Fibroblast of lung (primary cell): ENCODE measurements at regions not wholly inside any gene's neighbourhood (a gene's known extent, or its start where the extent isn't known, plus 50 kb on each side); places are given as distances from the start of the nearest gene placed in this dataset.

Source experiments
- DNase-seq, 2 donors: peaks; one replicate each; pipeline versions ENCODE4 v3.0.0 to v3.0.0-alpha.2; 2010; ENCODE audit warnings: low read depth in 2 of 2
- H2AFZ ChIP-seq: 2 replicates; pipeline ENCODE4 v1.5.1; 2012; ENCODE audit warnings: low read length, control low read depth, inconsistent platforms
- H3K27ac ChIP-seq: 2 replicates; pipeline ENCODE4 v1.5.1; 2011; ENCODE audit warnings: low read length, control low read depth; ENCODE audit not compliant: insufficient read depth
- H3K27me3 ChIP-seq: 2 replicates; pipeline ENCODE4 v1.5.1; 2011; ENCODE audit warnings: mild to moderate bottlenecking, low read length; ENCODE audit not compliant: control insufficient read depth, insufficient read depth
- H3K36me3 ChIP-seq: 2 replicates; pipeline ENCODE4 v1.5.1; 2011; ENCODE audit warnings: low read length; ENCODE audit not compliant: control insufficient read depth, insufficient read depth
- H3K4me1 ChIP-seq: 2 replicates; pipeline ENCODE4 v1.5.1; 2011; ENCODE audit warnings: low read length; ENCODE audit not compliant: control insufficient read depth, insufficient read depth; ENCODE audit errors: extremely low read depth
- H3K4me2 ChIP-seq: 2 replicates; pipeline ENCODE4 v1.5.1; 2011; ENCODE audit warnings: low read length, control low read depth; ENCODE audit not compliant: insufficient read depth; ENCODE audit errors: extremely low read depth
- H3K4me3 ChIP-seq, 4 experiments: fragments of 200-600 bp in 1 of 4; sonication (generic) in 1 of 4; replicated peaks in 1 of 4; 2 replicates each; pipeline ENCODE4 v1.5.1; 2011 to 2016; ENCODE audit warnings: low read length in 4 of 4, low read depth in 3 of 4, mild to moderate bottlenecking in 3 of 4, control low read depth in 2 of 4, inconsistent platforms in 1 of 4, mixed read lengths in 1 of 4; ENCODE audit not compliant: insufficient read depth in 1 of 4; ENCODE audit errors: control extremely low read depth in 1 of 4
- H3K79me2 ChIP-seq: 2 replicates; pipeline ENCODE4 v1.5.1; 2012; ENCODE audit warnings: mild to moderate bottlenecking, low read length, inconsistent platforms; ENCODE audit not compliant: control insufficient read depth, insufficient read depth
- H3K9ac ChIP-seq: 2 replicates; pipeline ENCODE4 v1.5.1; 2011; ENCODE audit warnings: mild to moderate bottlenecking, low read length, control low read depth; ENCODE audit not compliant: insufficient read depth
- H3K9me3 ChIP-seq: 2 replicates; pipeline ENCODE4 v1.5.1; 2012; ENCODE audit warnings: low read depth, low read length; ENCODE audit not compliant: control insufficient read depth, insufficient read depth
- H4K20me1 ChIP-seq: 2 replicates; pipeline ENCODE4 v1.5.1; 2011; ENCODE audit warnings: low read length; ENCODE audit not compliant: control insufficient read depth, insufficient read depth; ENCODE audit errors: extremely low read depth
- CTCF ChIP-seq, 2 donors: IDR thresholded peaks in 1 of 2; conservative IDR thresholded peaks in 1 of 2; 1 replicate in 1 of 2; 2 replicates in 1 of 2; pipeline ENCODE4 v1.5.1; 2011 to 2012; ENCODE audit warnings: low read length in 2 of 2, control low read depth in 1 of 2, inconsistent platforms in 1 of 2, low read depth in 1 of 2, mild to moderate bottlenecking in 1 of 2
- EZH2 ChIP-seq: IDR thresholded peaks from 2 replicates; pipeline ENCODE4 v1.5.1; 2012; ENCODE audit warnings: low read length, control low read depth, mild to moderate bottlenecking; ENCODE audit errors: missing control alignments

- Histone ChIP-seq H2AFZ (no peak overlapping the region), H3K9me3 (no peaks in the 10 kb centered on the region), H3K4me1 (no peaks in the 10 kb centered on the region), H4K20me1 (no peaks in the 10 kb centered on the region), H3K27me3 (no peaks in the 10 kb centered on the region), H3K4me3 (no peak overlapping the region), H3K79me2 (no peaks in the 10 kb centered on the region), H3K4me2 (no peak overlapping the region), H3K36me3 (no peaks in the 10 kb centered on the region), H3K9ac (no peak overlapping the region), H3K27ac (no peak overlapping the region)
- TF ChIP-seq EZH2, result no peak
- TF ChIP-seq CTCF (conservative IDR thresholded peaks at IDR 0.05 in 1 of 2, IDR thresholded peaks at IDR 0.05 in 1 of 2; ENCODE audit: low read depth in 1 of 2, low read length in 2 of 2), result no peak
- DNase-seq, result no peak
Observed at GRCh38 chr16:59645194-59645593, 911.1 kb upstream of the GOT2 start.

- TF ChIP-seq EZH2 (no peak), CTCF (conservative IDR thresholded peaks at IDR 0.05 in 1 of 2, IDR thresholded peaks at IDR 0.05 in 1 of 2; ENCODE audit: low read depth in 1 of 2, low read length in 2 of 2) (no peak)
- Histone ChIP-seq H4K20me1 (no peaks in the 10 kb centered on the region), H3K27me3 (no peaks in the 10 kb centered on the region), H2AFZ (no peak overlapping the region), H3K36me3 (no peaks in the 10 kb centered on the region), H3K79me2 (no peaks in the 10 kb centered on the region), H3K4me1 (peaks cover 28% of the 10 kb centered on the region), H3K9ac (no peak overlapping the region), H3K27ac (peak overlapping the region; percentile 36), H3K4me2 (peak overlapping the region; percentile 41), H3K9me3 (no peaks in the 10 kb centered on the region), H3K4me3 (no peak overlapping the region)
- peak in 1 of 2 donors; percentile 86 for DNase-seq
Observed at GRCh38 chr16:59635674-59636073, 901.6 kb upstream of the GOT2 start.

- Histone ChIP-seq H3K79me2 (no peaks in the 10 kb centered on the region), H4K20me1 (no peaks in the 10 kb centered on the region), H3K4me2 (peak overlapping the region; percentile 56), H3K9ac (no peak overlapping the region), H3K27ac (peak overlapping the region; percentile 36), H3K9me3 (no peaks in the 10 kb centered on the region), H3K4me3 (no peak overlapping the region), H3K27me3 (no peaks in the 10 kb centered on the region), H3K36me3 (no peaks in the 10 kb centered on the region), H2AFZ (no peak overlapping the region), H3K4me1 (peaks cover 28% of the 10 kb centered on the region)
- TF ChIP-seq CTCF (conservative IDR thresholded peaks at IDR 0.05 in 1 of 2, IDR thresholded peaks at IDR 0.05 in 1 of 2; ENCODE audit: low read depth in 1 of 2, low read length in 2 of 2) (no peak), EZH2 (no peak)
- peak; percentile 31 to 50 for DNase-seq
Observed at GRCh38 chr16:59634951-59635350, 900.8 kb upstream of the GOT2 start.
